BJ (cell line): ENCODE measurements at regions not wholly inside any gene's neighbourhood (a gene's known extent, or its start where the extent isn't known, plus 50 kb on each side); places are given as distances from the start of the nearest gene placed in this dataset.

Experiments used
- CTCF ChIA-PET: fragments of 350-600 bp; formaldehyde crosslinking; extraction: SDS; loops from one replicate; lab custom pipeline; 2021; ENCODE audit warnings: antibody characterized with exemption, inconsistent platforms; lab: Yijun Ruan, JAX
- POLR2A ChIA-PET: fragments of 300-600 bp; sonication (Branson Sonifier 250); formaldehyde crosslinking; extraction: SDS; loops from one replicate; lab custom pipeline; 2021; ENCODE audit warnings: antibody characterized with exemption; lab: Charles Lee
- DNase-seq: peaks from one replicate; pipeline ENCODE4 v3.0.0-alpha.2; 2011; ENCODE audit warnings: low read depth
- H3K27me3 ChIP-seq: 2 replicates; pipeline ENCODE4 v1.6.0; 2011; ENCODE audit warnings: low read length; ENCODE audit not compliant: control insufficient read depth, insufficient read depth
- H3K36me3 ChIP-seq: 2 replicates; pipeline ENCODE4 v1.5.1; 2011; ENCODE audit warnings: low read length; ENCODE audit not compliant: control insufficient read depth, insufficient read depth
- H3K4me3 ChIP-seq: 2 replicates; pipeline ENCODE4 v1.5.1; 2011; ENCODE audit warnings: low read depth, mild to moderate bottlenecking, control low read depth, low read length
- TF ChIP-seq, protein P1 (sequence below): IDR thresholded peaks from 2 replicates; pipeline ENCODE4 v1.5.1; 2011; ENCODE audit warnings: low read depth, mild to moderate bottlenecking, control low read depth, inconsistent platforms, low read length, moderate library complexity; ENCODE audit not compliant: insufficient read depth

DNA sequence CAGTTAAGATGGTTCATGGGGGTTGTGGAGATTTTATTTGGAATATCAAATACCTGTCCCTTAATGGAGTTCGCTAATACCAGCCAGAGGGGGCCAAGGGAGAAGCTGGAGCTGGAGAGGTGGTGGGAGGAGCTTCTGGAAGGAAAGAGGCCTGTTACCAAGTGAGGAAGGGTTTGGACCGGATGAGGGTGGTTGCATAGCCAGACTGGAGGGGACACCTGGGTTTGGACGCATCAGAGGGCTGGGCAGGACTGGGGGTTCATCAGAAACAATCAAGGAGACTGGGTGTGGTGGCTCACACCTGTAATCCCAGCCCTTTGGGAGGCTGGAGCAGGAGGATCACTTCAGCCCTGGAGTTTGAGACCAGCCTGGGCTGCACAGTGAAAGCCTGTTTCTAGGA, 111.8 kb upstream of the IER5L start:
- Histone ChIP-seq H3K27me3 (peaks cover 1% of the 10 kb centered on the region; the same call in 1 of the 2 replicates), H3K4me3 (no peak overlapping the region), H3K36me3 (no peaks in the 10 kb centered on the region)
- TF ChIP-seq, protein P1, sequence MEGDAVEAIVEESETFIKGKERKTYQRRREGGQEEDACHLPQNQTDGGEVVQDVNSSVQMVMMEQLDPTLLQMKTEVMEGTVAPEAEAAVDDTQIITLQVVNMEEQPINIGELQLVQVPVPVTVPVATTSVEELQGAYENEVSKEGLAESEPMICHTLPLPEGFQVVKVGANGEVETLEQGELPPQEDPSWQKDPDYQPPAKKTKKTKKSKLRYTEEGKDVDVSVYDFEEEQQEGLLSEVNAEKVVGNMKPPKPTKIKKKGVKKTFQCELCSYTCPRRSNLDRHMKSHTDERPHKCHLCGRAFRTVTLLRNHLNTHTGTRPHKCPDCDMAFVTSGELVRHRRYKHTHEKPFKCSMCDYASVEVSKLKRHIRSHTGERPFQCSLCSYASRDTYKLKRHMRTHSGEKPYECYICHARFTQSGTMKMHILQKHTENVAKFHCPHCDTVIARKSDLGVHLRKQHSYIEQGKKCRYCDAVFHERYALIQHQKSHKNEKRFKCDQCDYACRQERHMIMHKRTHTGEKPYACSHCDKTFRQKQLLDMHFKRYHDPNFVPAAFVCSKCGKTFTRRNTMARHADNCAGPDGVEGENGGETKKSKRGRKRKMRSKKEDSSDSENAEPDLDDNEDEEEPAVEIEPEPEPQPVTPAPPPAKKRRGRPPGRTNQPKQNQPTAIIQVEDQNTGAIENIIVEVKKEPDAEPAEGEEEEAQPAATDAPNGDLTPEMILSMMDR = no peak
- ChIA-PET CTCF (interaction anchor here (0.7 kb wide), 1 partner anchor 321 kb away, joined by 3 read pairs; no protein-coding TSS in a partner anchor), POLR2A (no interaction called here)
- no peak for DNase-seq

DNA sequence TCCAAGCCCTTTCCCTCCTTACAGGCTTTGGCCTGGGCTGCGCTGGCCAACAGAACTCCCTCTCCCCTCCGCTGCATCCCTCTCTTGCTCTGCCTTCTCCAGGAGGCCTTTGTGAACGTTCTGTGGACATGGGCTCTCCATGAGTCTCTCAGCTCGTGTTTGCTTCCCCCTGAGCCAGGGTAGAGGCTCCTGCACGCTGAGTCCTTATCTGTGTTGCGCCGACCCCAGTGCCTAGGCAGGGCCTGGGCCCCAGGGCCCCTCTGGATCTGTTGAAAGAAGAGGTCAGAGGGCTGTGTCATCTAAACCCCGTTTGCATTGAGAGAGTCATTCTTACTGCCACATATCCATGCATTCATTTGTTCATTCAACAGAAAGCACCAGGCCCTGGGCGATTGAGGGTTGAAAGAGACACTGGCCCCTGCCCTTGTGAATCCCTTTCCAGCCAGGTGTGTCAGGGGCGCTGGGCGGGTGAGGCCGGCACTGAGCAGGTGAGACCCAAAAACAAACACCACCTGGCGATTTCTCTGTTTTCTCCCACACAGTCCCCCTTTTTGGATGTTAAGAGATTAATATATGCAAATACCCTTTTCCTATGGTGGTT, 111.2 kb upstream of the IER5L start:
- ChIA-PET POLR2A (no interaction called here), CTCF (interaction anchor here (0.7 kb wide), 1 partner anchor 322 kb away, joined by 3 read pairs; no protein-coding TSS in a partner anchor)
- Histone ChIP-seq H3K27me3 (peaks cover 1% of the 10 kb centered on the region; the same call in 1 of the 2 replicates), H3K36me3 (no peaks in the 10 kb centered on the region), H3K4me3 (no peak overlapping the region)
- TF ChIP-seq, protein P1 = no peak
- DNase-seq = no peak

DNA sequence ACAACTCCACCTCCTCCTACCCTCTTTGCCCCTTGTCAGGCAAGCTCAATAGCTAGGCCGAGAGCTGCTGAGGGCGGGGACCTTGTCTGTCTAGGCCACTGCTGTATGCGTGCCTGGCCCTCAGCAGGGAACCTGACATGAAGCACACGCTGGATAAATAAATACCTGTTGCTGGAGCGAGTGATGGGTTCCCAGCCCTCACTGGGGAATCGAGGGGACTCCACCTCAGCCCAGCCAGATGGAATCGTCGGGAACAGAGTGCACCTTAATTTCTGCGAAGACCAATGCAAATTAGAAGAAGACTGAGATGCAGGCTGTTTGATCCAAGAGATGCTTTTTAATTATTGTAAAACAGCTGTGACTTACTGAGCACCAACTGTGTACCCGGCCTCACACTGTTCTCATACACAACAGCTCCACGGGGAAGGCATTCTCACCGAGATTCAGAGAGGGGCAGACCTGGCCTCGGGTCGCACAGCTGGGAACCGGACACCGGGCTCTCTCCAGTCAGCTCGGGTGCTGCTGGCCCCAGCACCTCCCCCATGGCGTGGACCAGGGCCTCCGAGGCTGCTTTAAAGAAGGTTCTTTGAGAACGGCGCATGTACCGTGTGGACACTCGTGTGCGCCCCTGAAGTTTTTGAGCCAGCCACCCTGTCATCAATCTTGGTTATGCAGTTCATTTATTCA, 109.7 kb upstream of the IER5L start:
- TF ChIP-seq, protein P1 = no peak
- Histone ChIP-seq H3K27me3 (peaks cover 1% of the 10 kb centered on the region; the same call in 1 of the 2 replicates), H3K36me3 (no peaks in the 10 kb centered on the region), H3K4me3 (no peak overlapping the region)
- ChIA-PET CTCF (no interaction called here), POLR2A (no interaction called here)
- DNase-seq = no peak

DNA sequence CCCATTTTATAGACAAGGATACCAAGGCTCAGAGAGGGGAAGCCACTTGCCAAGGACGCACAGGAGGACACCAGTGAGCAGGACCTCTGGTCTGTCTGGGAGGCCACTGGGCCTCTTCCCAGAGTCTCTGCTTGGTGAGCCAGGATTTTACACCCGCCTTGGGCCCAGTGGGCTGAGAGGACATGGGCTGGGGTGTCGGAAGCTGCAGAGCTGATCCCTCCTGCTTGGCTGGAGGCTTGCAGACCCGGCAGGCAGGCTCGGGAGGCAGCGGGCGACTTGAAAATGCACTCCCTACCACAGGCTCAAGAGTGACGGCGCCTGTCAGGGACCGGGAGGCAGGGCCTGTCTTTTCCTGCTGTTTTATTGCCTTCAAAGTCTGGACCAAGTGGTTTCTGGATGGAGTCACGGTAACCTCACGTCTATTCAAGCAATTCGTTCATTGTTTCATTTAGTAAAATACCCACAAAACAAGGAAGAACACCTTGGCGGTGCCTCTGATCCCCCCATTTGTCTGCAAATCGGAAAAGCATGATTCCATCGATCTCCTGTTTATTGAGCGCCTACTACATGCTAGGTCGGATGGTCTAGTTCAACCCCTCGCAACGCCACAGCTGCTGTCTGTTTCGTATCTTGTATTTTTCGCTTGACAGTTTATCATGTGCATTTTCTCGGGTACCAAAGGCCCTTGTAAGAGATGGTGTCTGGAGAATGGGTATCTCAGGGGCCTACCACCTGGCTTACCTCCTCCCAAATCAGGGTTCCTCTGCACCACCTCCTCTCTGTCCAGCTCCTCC, 108.1 kb upstream of the IER5L start:
- Histone ChIP-seq H3K4me3 (no peak overlapping the region), H3K27me3 (peaks cover 1% of the 10 kb centered on the region; the same call in 1 of the 2 replicates), H3K36me3 (no peaks in the 10 kb centered on the region)
- no peak for DNase-seq
- ChIA-PET POLR2A (no interaction called here), CTCF (no interaction called here)
- TF ChIP-seq, protein P1 = no peak

DNA sequence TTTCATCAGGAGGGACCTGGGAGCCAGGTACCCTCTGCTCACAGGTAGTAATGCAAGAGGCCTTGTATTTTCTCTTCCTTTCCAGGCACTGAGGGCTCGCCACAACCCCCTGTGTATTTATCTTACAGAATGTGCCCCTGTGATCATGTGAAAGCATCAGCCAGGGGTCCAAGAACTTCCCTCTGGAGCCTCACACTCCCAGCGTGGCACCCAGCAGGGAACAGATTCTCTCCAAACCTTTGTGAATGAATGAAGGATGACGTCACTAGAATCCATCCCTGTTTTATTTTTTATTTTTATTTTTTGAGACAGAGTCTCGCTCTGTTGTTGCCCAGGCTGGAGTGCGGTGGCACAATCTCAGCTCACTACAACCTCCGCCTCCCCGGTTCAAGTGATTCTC, 107.3 kb upstream of the IER5L start:
- TF ChIP-seq, protein P1 = no peak
- H3K4me3 ChIP-seq = no peak overlapping the region
- peaks cover 1% of the 10 kb centered on the region; the same call in 1 of the 2 replicates for H3K27me3 ChIP-seq
- no peak for DNase-seq
- ChIA-PET POLR2A (no interaction called here), CTCF (no interaction called here)
- no peaks in the 10 kb centered on the region for H3K36me3 ChIP-seq
